T-helper 2 cell treated with Interferon-gamma antibody and Interleukin-4, amounts not matched to agents 100 ng/mL and 5 ng/mL, for 36 hours (primary cell): ENCODE measurements at regions not wholly inside any gene's neighbourhood (a gene's known extent, or its start where the extent isn't known, plus 50 kb on each side); places are given as distances from the start of the nearest gene placed in this dataset.

Experiments used
- intact Hi-C: fragments of 100-400 bp; cut with micrococcal nuclease; formaldehyde crosslinking; loops from one replicate; pipeline ENCODE4 v1.15.1; 2023

- intact Hi-C loops = no loop called here
Measured at GRCh38 chr4:122514671-122515070, 58.1 kb upstream of the IL2 start.

GRCh38 chr4:122512430-122512829, 55.9 kb upstream of the IL2 start:
- intact Hi-C loops = no loop called here

- intact Hi-C loops = loop anchor here (2.0 kb wide), 1 partner anchor 69 kb away; no protein-coding TSS in a partner anchor
Measured at GRCh38 chr4:122508083-122508482, 51.6 kb upstream of the IL2 start.
